Brain microvascular endothelial cell (primary cell): ENCODE measurements at regions not wholly inside any gene's neighbourhood (a gene's known extent, or its start where the extent isn't known, plus 50 kb on each side); places are given as distances from the start of the nearest gene placed in this dataset.

ENCODE experiments used
- DNase-seq: peaks from one replicate; pipeline ENCODE4 v3.0.0-alpha.2; 2020
- H3K27ac ChIP-seq: fragments of 250-450 bp; sonication (Bioruptor Pico); 2 replicates; pipeline ENCODE4 v1.5.1; 2020; ENCODE audit warnings: mild to moderate bottlenecking, moderate library complexity
- H3K27me3 ChIP-seq: fragments of 250-450 bp; sonication (Bioruptor Pico); replicated peaks from 2 replicates; pipeline ENCODE4 v1.5.1; 2020; ENCODE audit warnings: mild to moderate bottlenecking
- H3K36me3 ChIP-seq: fragments of 250-450 bp; sonication (Bioruptor Pico); replicated peaks from 2 replicates; pipeline ENCODE4 v1.5.1; 2020; ENCODE audit warnings: mild to moderate bottlenecking
- H3K4me3 ChIP-seq: 2 replicates; pipeline ENCODE4 v1.5.1; 2011; ENCODE audit warnings: low read depth, mild to moderate bottlenecking, control low read depth, low read length, moderate library complexity
- in situ Hi-C: cut with HindIII; loops from 2 replicates; pipeline ENCODE4 v1.10.0; 2017; ENCODE audit warnings: low sequenced_read_pairs, low pct_ligation_motif_present
- TF ChIP-seq, protein P1 (sequence below): IDR thresholded peaks from 2 replicates; pipeline ENCODE4 v1.5.1; 2011; ENCODE audit warnings: low read depth, mild to moderate bottlenecking, moderate library complexity, low read length, control low read depth, inconsistent platforms; ENCODE audit errors: missing control alignments

DNA sequence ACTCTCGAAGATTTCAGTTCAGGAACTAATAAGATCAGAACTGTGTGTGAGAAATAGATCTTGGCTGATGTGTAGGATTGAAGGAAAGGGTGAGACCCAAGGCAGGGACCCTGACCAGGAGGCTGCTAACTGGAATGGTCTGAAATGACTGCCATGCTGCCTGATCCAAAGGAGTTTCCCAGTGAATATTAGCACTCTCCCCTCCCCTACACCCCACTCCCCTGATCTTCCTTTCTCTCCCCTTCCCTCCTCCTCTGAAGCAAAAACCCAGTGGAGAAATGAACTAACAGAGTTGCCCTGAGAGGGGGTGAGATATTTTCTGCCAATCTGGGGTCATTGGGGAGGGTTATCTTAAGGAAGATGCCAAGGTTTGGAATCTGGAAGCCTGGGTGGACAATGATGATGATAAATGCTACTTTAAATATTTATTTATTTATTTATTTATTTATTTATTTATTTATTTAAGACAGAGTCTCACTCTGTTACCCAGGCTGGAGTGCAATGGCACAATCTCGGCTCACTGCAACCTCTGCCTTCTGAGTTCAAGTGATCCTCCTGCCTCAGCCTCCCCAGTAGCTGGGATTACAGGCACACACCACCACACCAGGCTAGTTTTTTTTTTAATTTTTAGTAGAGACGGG is 371.0 kb upstream of the CHD6 start:
- H3K27me3 ChIP-seq: no peaks in the 10 kb centered on the region
- DNase-seq: no peak
- H3K27ac ChIP-seq: no peak overlapping the region
- no peaks in the 10 kb centered on the region for H3K36me3 ChIP-seq
- no peak overlapping the region for H3K4me3 ChIP-seq
- in situ Hi-C loops: no loop called here
- TF ChIP-seq, protein P1, sequence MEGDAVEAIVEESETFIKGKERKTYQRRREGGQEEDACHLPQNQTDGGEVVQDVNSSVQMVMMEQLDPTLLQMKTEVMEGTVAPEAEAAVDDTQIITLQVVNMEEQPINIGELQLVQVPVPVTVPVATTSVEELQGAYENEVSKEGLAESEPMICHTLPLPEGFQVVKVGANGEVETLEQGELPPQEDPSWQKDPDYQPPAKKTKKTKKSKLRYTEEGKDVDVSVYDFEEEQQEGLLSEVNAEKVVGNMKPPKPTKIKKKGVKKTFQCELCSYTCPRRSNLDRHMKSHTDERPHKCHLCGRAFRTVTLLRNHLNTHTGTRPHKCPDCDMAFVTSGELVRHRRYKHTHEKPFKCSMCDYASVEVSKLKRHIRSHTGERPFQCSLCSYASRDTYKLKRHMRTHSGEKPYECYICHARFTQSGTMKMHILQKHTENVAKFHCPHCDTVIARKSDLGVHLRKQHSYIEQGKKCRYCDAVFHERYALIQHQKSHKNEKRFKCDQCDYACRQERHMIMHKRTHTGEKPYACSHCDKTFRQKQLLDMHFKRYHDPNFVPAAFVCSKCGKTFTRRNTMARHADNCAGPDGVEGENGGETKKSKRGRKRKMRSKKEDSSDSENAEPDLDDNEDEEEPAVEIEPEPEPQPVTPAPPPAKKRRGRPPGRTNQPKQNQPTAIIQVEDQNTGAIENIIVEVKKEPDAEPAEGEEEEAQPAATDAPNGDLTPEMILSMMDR: no peak

DNA sequence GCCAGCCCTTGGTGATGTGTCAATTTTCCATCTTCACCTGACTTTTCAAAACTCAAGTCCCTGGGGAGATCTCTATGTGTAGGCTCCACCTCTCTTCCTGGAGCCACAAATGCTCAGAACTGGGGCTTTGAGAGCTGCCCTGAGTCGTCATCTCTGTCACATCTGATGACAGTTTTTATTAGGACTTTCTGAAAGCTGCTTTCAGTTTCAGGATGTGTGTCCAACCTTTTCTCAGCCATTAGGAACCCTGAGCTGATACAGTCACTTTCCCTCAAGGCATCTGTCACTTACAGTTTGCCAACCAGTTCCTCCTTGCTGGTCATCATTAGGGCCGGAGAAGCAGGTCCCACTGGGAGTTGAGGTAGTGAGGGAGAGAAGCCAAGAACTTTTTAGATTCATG is 365.9 kb upstream of the CHD6 start:
- TF ChIP-seq, protein P1: no peak
- in situ Hi-C loops: no loop called here
- H3K27me3 ChIP-seq: no peaks in the 10 kb centered on the region
- no peaks in the 10 kb centered on the region for H3K36me3 ChIP-seq
- no peak for DNase-seq
- H3K27ac ChIP-seq: no peak overlapping the region
- no peak overlapping the region for H3K4me3 ChIP-seq

DNA sequence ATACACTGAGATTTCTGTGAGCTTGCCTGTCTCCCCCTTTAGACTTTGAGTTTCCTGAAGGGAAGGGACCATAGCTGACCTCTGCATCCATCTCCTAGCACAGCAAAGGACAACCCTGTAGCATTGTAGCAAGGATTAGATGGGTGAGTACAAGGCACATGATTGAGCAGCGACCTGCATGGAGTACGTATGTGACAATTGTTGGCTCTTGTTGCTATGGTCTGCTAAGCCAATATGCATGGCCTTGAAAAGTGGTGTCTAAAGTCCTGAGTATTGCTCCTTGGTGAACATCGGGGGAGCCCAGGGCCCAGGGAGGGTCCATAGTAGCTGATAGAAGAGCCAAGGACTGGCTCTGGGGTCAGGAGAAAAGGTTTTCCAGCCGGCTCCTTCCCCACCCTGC is 365.0 kb upstream of the CHD6 start:
- H3K36me3 ChIP-seq: no peaks in the 10 kb centered on the region
- H3K4me3 ChIP-seq: no peak overlapping the region
- no peak for DNase-seq
- H3K27ac ChIP-seq: no peak overlapping the region
- H3K27me3 ChIP-seq: no peaks in the 10 kb centered on the region
- TF ChIP-seq, protein P1: no peak
- in situ Hi-C loops: no loop called here

DNA sequence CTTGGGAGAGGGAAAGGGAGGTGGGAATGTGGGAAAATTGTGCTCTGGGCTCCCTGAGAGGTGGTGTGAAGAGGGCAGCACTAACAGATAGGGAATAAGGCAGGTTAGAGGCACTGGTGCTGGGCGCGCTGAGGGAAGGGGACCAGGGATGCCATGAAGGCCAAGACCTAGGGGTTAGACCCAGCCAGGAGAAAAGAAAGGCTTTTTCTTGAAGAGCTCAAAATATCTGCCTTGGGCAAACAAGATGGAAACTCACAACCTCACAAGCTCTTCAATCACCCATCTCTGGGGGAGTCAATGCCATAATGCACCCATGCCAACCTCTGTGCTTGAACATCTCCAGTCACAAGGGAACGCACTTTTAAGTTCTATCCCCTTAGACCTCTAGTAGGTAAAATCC is 363.6 kb upstream of the CHD6 start:
- in situ Hi-C loops: no loop called here
- TF ChIP-seq, protein P1: no peak
- H3K4me3 ChIP-seq: no peak overlapping the region
- no peaks in the 10 kb centered on the region for H3K27me3 ChIP-seq
- DNase-seq: no peak
- no peak overlapping the region for H3K27ac ChIP-seq
- H3K36me3 ChIP-seq: no peaks in the 10 kb centered on the region

DNA sequence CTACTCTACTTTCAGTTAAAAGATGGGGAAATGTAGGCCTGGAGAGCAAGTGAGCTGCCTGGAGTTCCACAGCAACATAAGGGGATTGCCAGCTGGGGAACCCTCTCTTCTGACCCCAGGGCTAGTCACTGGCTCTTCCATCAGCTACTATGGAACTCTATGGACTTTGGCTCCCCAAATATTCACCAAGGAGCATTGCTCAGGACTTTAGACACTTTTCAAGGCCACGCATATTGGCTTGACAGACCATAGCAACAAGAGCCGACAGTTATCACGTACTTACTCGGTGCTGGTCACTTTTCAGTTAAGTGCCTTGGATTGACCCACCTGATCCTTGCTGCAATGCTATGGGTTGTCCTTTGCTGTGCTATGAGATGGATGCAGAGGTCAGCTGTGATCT is 360.7 kb upstream of the CHD6 start:
- DNase-seq: no peak
- H3K36me3 ChIP-seq: no peaks in the 10 kb centered on the region
- TF ChIP-seq, protein P1: no peak
- H3K4me3 ChIP-seq: no peak overlapping the region
- no peaks in the 10 kb centered on the region for H3K27me3 ChIP-seq
- in situ Hi-C loops: no loop called here
- H3K27ac ChIP-seq: no peak overlapping the region

DNA sequence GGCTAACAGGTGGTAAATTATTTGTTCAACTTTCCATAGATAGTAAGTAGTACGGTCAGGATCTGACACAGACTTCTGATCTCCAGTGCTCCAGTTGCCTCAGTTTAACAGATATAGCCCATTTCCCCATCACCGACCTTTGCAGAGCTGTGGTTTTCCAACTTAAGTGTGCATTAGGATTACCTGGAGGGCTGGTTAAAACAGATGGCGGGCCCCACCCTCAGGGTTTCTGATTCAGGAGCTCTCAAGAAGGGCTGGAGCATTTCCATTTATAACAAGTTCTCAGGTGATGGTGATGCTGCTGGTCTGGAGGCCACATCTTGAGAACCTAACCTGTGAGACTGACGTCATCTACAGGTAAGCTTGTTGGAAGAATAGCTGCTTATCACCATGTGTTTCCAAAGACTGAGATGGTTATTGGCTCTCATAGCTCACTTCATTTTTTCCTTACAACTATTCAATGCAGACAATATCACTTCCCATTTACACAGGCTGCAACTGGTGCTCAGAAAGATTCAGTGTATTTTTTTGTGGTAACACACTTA is 360.1 kb upstream of the CHD6 start:
- Histone ChIP-seq H3K36me3 (no peaks in the 10 kb centered on the region), H3K27ac (no peak overlapping the region)
- in situ Hi-C loops: no loop called here

More for the DNA sequence above, 360.1 kb upstream of the CHD6 start:
- H3K4me3 ChIP-seq: no peak overlapping the region
- TF ChIP-seq, protein P1: no peak
- no peak for DNase-seq
- H3K27me3 ChIP-seq: no peaks in the 10 kb centered on the region
